ENCODE measurements at regions not wholly inside any gene's neighbourhood (a gene's known extent, or its start where the extent isn't known, plus 50 kb on each side); places are given as distances from the start of the nearest gene placed in this dataset.

GRCh38 chr6:15985379-15985959 is 143.4 kb upstream of the MYLIP start:
- WGBS (ENCODE audit: insufficient coverage, insufficient replicate concordance, low lambda C conversion rate, missing lambda C conversion rate), result 95% methylated on average over 3 of the region's 3 CpGs

More at GRCh38 chr6:15985379-15985959, 143.4 kb upstream of the MYLIP start:
- no peak overlapping the region for H3K4me2 ChIP-seq (ENCODE audit: control insufficient read depth, insufficient read depth)
- no peak overlapping the region for H2AFZ ChIP-seq (ENCODE audit: control insufficient read depth, low read depth, low read length)
- H3K27me3 ChIP-seq (replicated peaks in 1 of 2; ENCODE audit: control insufficient read depth in 2 of 2, insufficient read depth in 2 of 2, low read length in 1 of 2), result no peaks in the 10 kb centered on the region
- no peak for DNase-seq (ENCODE audit: low read depth, low spot score)
- no peak overlapping the region for H3K9ac ChIP-seq (ENCODE audit: control insufficient read depth, insufficient read depth, low read length)
- H4K20me1 ChIP-seq (ENCODE audit: control insufficient read depth, insufficient read depth), result no peaks in the 10 kb centered on the region
- peaks cover 17% of the 10 kb centered on the region for H3K4me1 ChIP-seq (ENCODE audit: control insufficient read depth, insufficient read depth, low read length)
- ChIA-PET SMC1A (ENCODE audit: uncharacterized antibody, unreplicated experiment) (interaction anchor here (1.6 to 2.0 kb wide), 2 partner anchors 21 to 32 kb away, joined by 5 to 6 read pairs; no protein-coding TSS in a partner anchor), POLR2A (interaction anchor here (0.7 kb wide), 1 partner anchor 145 kb away, joined by 3 read pairs; no protein-coding TSS in a partner anchor), RAD21 (ENCODE audit: unreplicated experiment) (interaction anchor here (1.7 kb wide), 1 partner anchor 84 kb away, joined by 9 read pairs; no protein-coding TSS in a partner anchor), CTCF (no interaction called here)
- ATAC-seq, result no peak
- H3K36me3 ChIP-seq (ENCODE audit: control insufficient read depth in 2 of 2, insufficient read depth in 2 of 2, low read length in 1 of 2), result no peaks in the 10 kb centered on the region
- no TSS peak for BruUV-seq (replicated peaks)
- no peaks in the 10 kb centered on the region for H3K79me2 ChIP-seq (ENCODE audit: control insufficient read depth, insufficient read depth, low read length)
- H3K9me3 ChIP-seq (replicated peaks; ENCODE audit: control insufficient read depth, insufficient read depth, low read length), result no peaks in the 10 kb centered on the region; the same call in 1 of the 3 replicates
- TF ChIP-seq HDAC6 (IDR thresholded peaks at IDR 0.05; ENCODE audit: unreplicated experiment) (no peak), NFIC (IDR thresholded peaks at IDR 0.05; ENCODE audit: low read depth, low read length) (no peak), PML (IDR thresholded peaks at IDR 0.05; ENCODE audit: low read length) (no peak), IRF5 (IDR thresholded peaks at IDR 0.05; ENCODE audit: borderline replicate concordance) (no peak), YBX1 (IDR thresholded peaks at IDR 0.05) (no peak), FOS (IDR thresholded peaks at IDR 0.05; ENCODE audit: borderline replicate concordance, extremely low read depth, insufficient read length) (no peak), RELA (IDR thresholded peaks at IDR 0.05; ENCODE audit: borderline replicate concordance, partially characterized antibody) (no peak), ATF7 (IDR thresholded peaks at IDR 0.05; ENCODE audit: low read depth) (no peak), ASH2L (IDR thresholded peaks at IDR 0.05; ENCODE audit: borderline replicate concordance, low read depth) (no peak), NFYB (IDR thresholded peaks at IDR 0.05; ENCODE audit: insufficient read depth, low read depth, low read length) (no peak), NR2F1 (conservative IDR thresholded peaks at IDR 0.05) (no peak), CEBPB (IDR thresholded peaks at IDR 0.05; ENCODE audit: borderline replicate concordance in 1 of 2, low read depth in 2 of 2, low read length in 2 of 2) (no peak), NRF1 (conservative IDR thresholded peaks at IDR 0.05; ENCODE audit: low read depth, low read length) (no peak)
- in situ Hi-C loops (cut with MboI), result no loop called here
- FAIRE-seq, result no peak
- intact Hi-C loops (cut with micrococcal nuclease; ENCODE audit: unreplicated experiment), result no loop called here
- H3K27ac ChIP-seq (ENCODE audit: control insufficient read depth, insufficient read depth), result no peak overlapping the region
- H3K4me3 ChIP-seq, result no peak overlapping the region

All from GM12878 (cell line).